ENCODE measurements at regions not wholly inside any gene's neighbourhood (a gene's known extent, or its start where the extent isn't known, plus 50 kb on each side); places are given as distances from the start of the nearest gene placed in this dataset.

GRCh38 chr11:115659061-115659963 is 155.1 kb upstream of the CADM1 start:
- ChIA-PET CTCF (interaction anchor here (0.6 kb wide), 1 partner anchor 1711 kb away, joined by 3 read pairs; no protein-coding TSS in a partner anchor), POLR2A (no interaction called here)
- Mint-ChIP-seq H3K27ac (ENCODE audit: unreplicated experiment) (no peak overlapping the region), H3K9me3 (ENCODE audit: unreplicated experiment) (no peaks in the 10 kb centered on the region), H3K4me3 (ENCODE audit: unreplicated experiment) (no peak overlapping the region), H3K27me3 (ENCODE audit: insufficient read depth, unreplicated experiment) (peaks cover 20% of the 10 kb centered on the region), H3K4me1 (ENCODE audit: low read depth, unreplicated experiment) (no peaks in the 10 kb centered on the region), H3K36me3 (ENCODE audit: insufficient read depth, unreplicated experiment) (no peaks in the 10 kb centered on the region)
- Histone ChIP-seq H3K9me3 (no peaks in the 10 kb centered on the region), H3K4me3 (ENCODE audit: low read depth, low read length) (no peak overlapping the region), H3K36me3 (ENCODE audit: control insufficient read depth, insufficient read depth, low read length) (no peaks in the 10 kb centered on the region), H3K27me3 (replicated peaks; ENCODE audit: control insufficient read depth, insufficient read depth, low read length) (no peaks in the 10 kb centered on the region), H3K4me1 (no peaks in the 10 kb centered on the region)
- DNase-seq, result no peak
- no TSS peak for BruUV-seq (replicated peaks)
- intact Hi-C loops (cut with micrococcal nuclease; ENCODE audit: unreplicated experiment), result no loop called here
- TF ChIP-seq CTCF (IDR thresholded peaks at IDR 0.05; ENCODE audit: insufficient read depth in 1 of 2, low read depth in 1 of 2, low read length in 1 of 2, severe bottlenecking in 1 of 2, unreplicated experiment in 1 of 2), result no peak

- no peak for DNase-seq
- no peaks in the 10 kb centered on the region for H3K36me3 ChIP-seq (ENCODE audit: control insufficient read depth, insufficient read depth, low read length)
- no peaks in the 10 kb centered on the region for H3K9me3 ChIP-seq
- no peaks in the 10 kb centered on the region for H3K4me1 ChIP-seq
- intact Hi-C loops (cut with micrococcal nuclease; ENCODE audit: unreplicated experiment), result no loop called here
- peaks cover 19% of the 10 kb centered on the region for H3K27me3 Mint-ChIP-seq (ENCODE audit: insufficient read depth, unreplicated experiment)
- ChIA-PET CTCF (interaction anchor here (0.8 kb wide), 1 partner anchor 624 kb away, joined by 4 read pairs; no protein-coding TSS in a partner anchor), POLR2A (no interaction called here)
- no peaks in the 10 kb centered on the region for H3K9me3 Mint-ChIP-seq (ENCODE audit: unreplicated experiment)
- TF ChIP-seq CTCF (IDR thresholded peaks at IDR 0.05; ENCODE audit: insufficient read depth in 1 of 2, low read depth in 1 of 2, low read length in 1 of 2, severe bottlenecking in 1 of 2, unreplicated experiment in 1 of 2), result no peak
- no peak overlapping the region for H3K4me3 Mint-ChIP-seq (ENCODE audit: unreplicated experiment)
- no peaks in the 10 kb centered on the region for H3K27me3 ChIP-seq (replicated peaks; ENCODE audit: control insufficient read depth, insufficient read depth, low read length)
- H3K27ac Mint-ChIP-seq (ENCODE audit: unreplicated experiment), result no peak overlapping the region
- BruUV-seq (replicated peaks), result no TSS peak
- no peaks in the 10 kb centered on the region for H3K4me1 Mint-ChIP-seq (ENCODE audit: low read depth, unreplicated experiment)
- H3K4me3 ChIP-seq (ENCODE audit: low read depth, low read length), result no peak overlapping the region
- no peaks in the 10 kb centered on the region for H3K36me3 Mint-ChIP-seq (ENCODE audit: insufficient read depth, unreplicated experiment)
Measured at GRCh38 chr11:115657586-115657985, 153.4 kb upstream of the CADM1 start.

GRCh38 chr11:115656669-115657068 is 152.5 kb upstream of the CADM1 start:
- no peaks in the 10 kb centered on the region for H3K4me1 Mint-ChIP-seq (ENCODE audit: low read depth, unreplicated experiment)
- ChIA-PET POLR2A (no interaction called here), CTCF (interaction anchor here (0.8 kb wide), 1 partner anchor 625 kb away, joined by 4 read pairs; no protein-coding TSS in a partner anchor)
- H3K4me1 ChIP-seq, result no peaks in the 10 kb centered on the region
- no peaks in the 10 kb centered on the region for H3K36me3 ChIP-seq (ENCODE audit: control insufficient read depth, insufficient read depth, low read length)
- no peak overlapping the region for H3K27ac Mint-ChIP-seq (ENCODE audit: unreplicated experiment)
- H3K9me3 ChIP-seq, result no peaks in the 10 kb centered on the region
- BruUV-seq (replicated peaks), result no TSS peak
- no peak for TF ChIP-seq CTCF (IDR thresholded peaks at IDR 0.05; ENCODE audit: insufficient read depth in 1 of 2, low read depth in 1 of 2, low read length in 1 of 2, severe bottlenecking in 1 of 2, unreplicated experiment in 1 of 2)
- H3K4me3 ChIP-seq (ENCODE audit: low read depth, low read length), result no peak overlapping the region
- DNase-seq, result no peak
- H3K36me3 Mint-ChIP-seq (ENCODE audit: insufficient read depth, unreplicated experiment), result no peaks in the 10 kb centered on the region
- H3K4me3 Mint-ChIP-seq (ENCODE audit: unreplicated experiment), result no peak overlapping the region
- H3K27me3 ChIP-seq (replicated peaks; ENCODE audit: control insufficient read depth, insufficient read depth, low read length), result no peaks in the 10 kb centered on the region
- intact Hi-C loops (cut with micrococcal nuclease; ENCODE audit: unreplicated experiment), result no loop called here
- H3K27me3 Mint-ChIP-seq (ENCODE audit: insufficient read depth, unreplicated experiment), result peaks cover 21% of the 10 kb centered on the region
- H3K9me3 Mint-ChIP-seq (ENCODE audit: unreplicated experiment), result no peaks in the 10 kb centered on the region

All from Caco-2 (cell line).